ENCODE measurements at regions not wholly inside any gene's neighbourhood (a gene's known extent, or its start where the extent isn't known, plus 50 kb on each side); places are given as distances from the start of the nearest gene placed in this dataset.
"Not testable (repeated sequence)": the region's sequence is repeated elsewhere in the genome, so short reads cannot be mapped to it uniquely, and the experiment has no call there.

DNA sequence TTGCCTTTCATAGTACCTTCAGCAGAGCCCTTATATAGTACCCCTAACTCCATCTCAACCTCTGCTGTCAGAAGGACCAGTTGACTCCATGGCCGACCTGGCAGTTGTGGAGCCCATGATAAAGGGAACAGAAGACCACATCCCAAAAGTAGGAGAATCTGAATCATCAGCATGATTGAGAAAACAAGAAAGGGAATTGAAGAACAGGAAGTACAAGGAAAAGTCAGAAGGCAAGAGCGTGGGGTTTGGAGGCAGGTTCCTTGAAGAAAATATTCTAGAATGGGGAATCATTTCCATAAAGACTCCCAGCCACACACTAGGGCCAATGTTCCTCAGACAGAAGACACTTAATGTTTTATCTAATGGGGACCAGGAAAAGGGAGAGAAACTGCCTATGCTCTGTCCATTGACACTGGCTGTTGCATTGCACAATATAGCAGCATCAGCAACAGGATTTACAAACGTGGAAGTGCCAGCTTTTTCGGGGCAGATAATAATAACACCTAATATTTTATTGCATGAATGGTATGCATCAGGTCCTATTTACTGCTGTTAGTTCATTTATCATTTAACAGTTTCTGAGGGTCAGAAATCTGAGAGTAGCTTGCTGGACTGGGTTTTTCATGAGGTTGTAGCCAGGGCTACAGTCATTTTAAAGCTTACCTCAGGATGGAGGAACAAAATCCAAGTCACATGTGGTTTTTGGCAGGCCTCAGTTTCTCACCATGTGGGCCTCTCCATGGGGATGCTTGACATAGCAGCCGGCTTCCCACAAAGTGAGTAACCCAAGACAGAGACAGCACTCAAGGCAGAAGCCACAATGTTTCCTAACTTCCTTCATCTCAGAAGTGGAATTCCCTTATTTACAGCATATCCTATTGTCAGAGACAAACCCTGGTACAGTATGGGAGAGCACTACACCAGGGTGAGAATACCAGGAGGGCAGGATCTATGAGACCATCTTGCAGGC, 483.4 kb downstream of the PLPP3 start:
- Histone ChIP-seq H3K27me3 (ENCODE audit: control insufficient read depth, insufficient read depth, low read length) (no peaks in the 10 kb centered on the region), H3K4me1 (ENCODE audit: control insufficient read depth in 2 of 3, insufficient read depth in 2 of 3, low read depth in 1 of 3, low read length in 3 of 3) (no peaks in the 10 kb centered on the region), H3K36me3 (ENCODE audit: control insufficient read depth in 2 of 3, insufficient read depth in 3 of 3, low read length in 3 of 3) (no peaks in the 10 kb centered on the region), H3K9ac (ENCODE audit: low read length in 3 of 3) (no peak overlapping the region), H3K4me3 (ENCODE audit: low read length in 3 of 3) (no peak overlapping the region), H3K9me3 (ENCODE audit: control insufficient read depth in 2 of 3, insufficient read depth in 1 of 3, low read length in 3 of 3) (no peaks in the 10 kb centered on the region), H3K27ac (ENCODE audit: low read depth in 2 of 2, low read length in 2 of 2) (no peak overlapping the region)
- no peak for FAIRE-seq
- TF ChIP-seq, protein P1, sequence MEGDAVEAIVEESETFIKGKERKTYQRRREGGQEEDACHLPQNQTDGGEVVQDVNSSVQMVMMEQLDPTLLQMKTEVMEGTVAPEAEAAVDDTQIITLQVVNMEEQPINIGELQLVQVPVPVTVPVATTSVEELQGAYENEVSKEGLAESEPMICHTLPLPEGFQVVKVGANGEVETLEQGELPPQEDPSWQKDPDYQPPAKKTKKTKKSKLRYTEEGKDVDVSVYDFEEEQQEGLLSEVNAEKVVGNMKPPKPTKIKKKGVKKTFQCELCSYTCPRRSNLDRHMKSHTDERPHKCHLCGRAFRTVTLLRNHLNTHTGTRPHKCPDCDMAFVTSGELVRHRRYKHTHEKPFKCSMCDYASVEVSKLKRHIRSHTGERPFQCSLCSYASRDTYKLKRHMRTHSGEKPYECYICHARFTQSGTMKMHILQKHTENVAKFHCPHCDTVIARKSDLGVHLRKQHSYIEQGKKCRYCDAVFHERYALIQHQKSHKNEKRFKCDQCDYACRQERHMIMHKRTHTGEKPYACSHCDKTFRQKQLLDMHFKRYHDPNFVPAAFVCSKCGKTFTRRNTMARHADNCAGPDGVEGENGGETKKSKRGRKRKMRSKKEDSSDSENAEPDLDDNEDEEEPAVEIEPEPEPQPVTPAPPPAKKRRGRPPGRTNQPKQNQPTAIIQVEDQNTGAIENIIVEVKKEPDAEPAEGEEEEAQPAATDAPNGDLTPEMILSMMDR (IDR thresholded peaks at IDR 0.05; ENCODE audit: borderline replicate concordance, extremely low read depth, insufficient read depth), result no peak
- intact Hi-C loops (cut with DNase I), result no loop called here
- no peak for DNase-seq

GRCh38 chr1:56094168-56094567, 485.2 kb downstream of the PLPP3 start:
- Histone ChIP-seq H3K4me3 (ENCODE audit: low read length in 3 of 3) (no peak overlapping the region), H3K36me3 (ENCODE audit: control insufficient read depth in 2 of 3, insufficient read depth in 3 of 3, low read length in 3 of 3) (no peaks in the 10 kb centered on the region), H3K4me1 (ENCODE audit: control insufficient read depth in 2 of 3, insufficient read depth in 2 of 3, low read depth in 1 of 3, low read length in 3 of 3) (no peaks in the 10 kb centered on the region), H3K9ac (ENCODE audit: low read length in 3 of 3) (no peak overlapping the region), H3K27ac (ENCODE audit: low read depth in 2 of 2, low read length in 2 of 2) (no peak overlapping the region), H3K27me3 (ENCODE audit: control insufficient read depth, insufficient read depth, low read length) (no peaks in the 10 kb centered on the region), H3K9me3 (ENCODE audit: control insufficient read depth in 2 of 3, insufficient read depth in 1 of 3, low read length in 3 of 3) (no peaks in the 10 kb centered on the region)
- TF ChIP-seq, protein P1 (IDR thresholded peaks at IDR 0.05; ENCODE audit: borderline replicate concordance, extremely low read depth, insufficient read depth), result no peak
- FAIRE-seq, result no peak
- intact Hi-C loops (cut with DNase I), result no loop called here
- no peak for DNase-seq

- Histone ChIP-seq H3K9ac (ENCODE audit: low read length in 3 of 3) (no peak overlapping the region), H3K27me3 (ENCODE audit: control insufficient read depth, insufficient read depth, low read length) (no peaks in the 10 kb centered on the region), H3K4me1 (ENCODE audit: control insufficient read depth in 2 of 3, insufficient read depth in 2 of 3, low read depth in 1 of 3, low read length in 3 of 3) (no peaks in the 10 kb centered on the region), H3K36me3 (ENCODE audit: control insufficient read depth in 2 of 3, insufficient read depth in 3 of 3, low read length in 3 of 3) (no peaks in the 10 kb centered on the region), H3K27ac (ENCODE audit: low read depth in 2 of 2, low read length in 2 of 2) (no peak overlapping the region), H3K4me3 (ENCODE audit: low read length in 3 of 3) (no peak overlapping the region), H3K9me3 (ENCODE audit: control insufficient read depth in 2 of 3, insufficient read depth in 1 of 3, low read length in 3 of 3) (no peaks in the 10 kb centered on the region)
- TF ChIP-seq, protein P1 (IDR thresholded peaks at IDR 0.05; ENCODE audit: borderline replicate concordance, extremely low read depth, insufficient read depth), result no peak
- DNase-seq (no peak), FAIRE-seq (peak; percentile 83)
- intact Hi-C loops (cut with DNase I), result no loop called here
Observed at GRCh38 chr1:56092684-56093570, 486.4 kb downstream of the PLPP3 start.

DNA sequence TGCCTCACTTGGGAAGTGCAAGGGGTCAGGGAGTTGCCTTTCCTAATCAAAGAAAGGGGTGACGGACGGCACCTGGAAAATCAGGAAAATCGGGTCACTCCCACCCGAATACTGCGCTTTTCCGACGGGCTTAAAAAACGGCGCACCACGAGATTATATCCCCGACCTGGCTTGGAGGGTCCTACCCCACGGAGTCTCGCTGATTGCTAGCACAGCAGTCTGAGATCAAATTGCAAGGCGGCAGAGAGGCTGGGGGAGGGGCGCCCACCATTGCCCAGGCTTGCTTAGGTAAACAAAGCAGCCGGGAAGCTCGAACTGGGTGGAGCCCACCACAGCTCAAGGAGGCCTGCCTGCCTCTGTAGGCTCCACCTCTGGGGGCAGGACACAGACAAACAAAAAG, 489.5 kb downstream of the PLPP3 start:
- intact Hi-C loops (cut with DNase I); FAIRE-seq; H3K4me3 ChIP-seq (ENCODE audit: low read length in 3 of 3); H3K27ac ChIP-seq (ENCODE audit: low read depth in 2 of 2, low read length in 2 of 2); H3K36me3 ChIP-seq (ENCODE audit: control insufficient read depth in 2 of 3, insufficient read depth in 3 of 3, low read length in 3 of 3); H3K27me3 ChIP-seq (ENCODE audit: control insufficient read depth, insufficient read depth, low read length); H3K9me3 ChIP-seq (ENCODE audit: control insufficient read depth in 2 of 3, insufficient read depth in 1 of 3, low read length in 3 of 3); H3K9ac ChIP-seq (ENCODE audit: low read length in 3 of 3); DNase-seq; H3K4me1 ChIP-seq (ENCODE audit: control insufficient read depth in 2 of 3, insufficient read depth in 2 of 3, low read depth in 1 of 3, low read length in 3 of 3): not testable (repeated sequence)

Data from kidney (tissue), 13 donors.